ENCODE measurements at regions not wholly inside any gene's neighbourhood (a gene's known extent, or its start where the extent isn't known, plus 50 kb on each side); places are given as distances from the start of the nearest gene placed in this dataset.

- no peak for TF ChIP-seq CTCF (conservative IDR thresholded peaks at IDR 0.05; ENCODE audit: low read length)
- no peak for TF ChIP-seq EZH2phosphoT487 (IDR thresholded peaks at IDR 0.05; ENCODE audit: borderline replicate concordance)
Measured at GRCh38 chr2:6381326-6381725, 484.4 kb downstream of the CMPK2 start.

Measured in Loucy (cell line).